ENCODE measurements at regions not wholly inside any gene's neighbourhood (a gene's known extent, or its start where the extent isn't known, plus 50 kb on each side); places are given as distances from the start of the nearest gene placed in this dataset.

DNA sequence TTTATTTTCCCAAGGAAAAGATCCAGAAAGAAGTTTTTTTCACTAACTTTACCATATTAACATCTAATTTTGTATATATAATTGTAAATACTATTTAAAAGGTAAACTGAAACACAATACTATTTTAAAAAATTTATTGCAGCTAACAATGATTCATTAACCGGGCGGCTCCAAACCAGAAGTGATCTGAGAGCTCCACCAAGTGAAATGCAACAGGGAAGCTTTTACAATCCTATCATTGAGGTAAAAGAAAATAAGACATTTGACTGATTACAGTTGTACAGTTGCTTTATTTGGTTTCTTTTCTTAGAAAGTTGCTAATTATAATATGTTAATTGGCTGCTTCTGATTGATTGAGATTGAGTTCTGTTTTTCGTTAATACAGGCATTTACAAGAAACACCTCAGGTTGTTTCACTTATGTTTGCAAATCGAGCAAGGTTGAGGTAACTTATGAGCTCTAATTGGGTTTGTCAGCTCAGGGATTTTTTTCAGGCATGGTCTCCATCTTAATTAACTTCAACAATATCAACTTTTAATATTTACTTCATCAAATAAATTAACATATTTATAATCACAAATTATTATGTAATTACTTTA is 220.2 kb upstream of the UGT8 start:
- H2BK20ac ChIP-seq (ENCODE audit: low read length) = no peak overlapping the region
- no peak overlapping the region for H2AK5ac ChIP-seq (ENCODE audit: low read depth, low read length)
- no peak overlapping the region for H2AFZ ChIP-seq (ENCODE audit: low read length)
- no peak overlapping the region for H4K91ac ChIP-seq (replicated peaks; ENCODE audit: insufficient read length, low read length)
- ChIA-PET CTCF (ENCODE audit: partially characterized antibody) (interaction anchor here (0.6 to 1.5 kb wide), 10 partner anchors 9 to 985 kb away, joined by 3 to 5 read pairs (median 4); no protein-coding TSS in a partner anchor), POLR2A (ENCODE audit: partially characterized antibody) (no interaction called here)
- H3K79me1 ChIP-seq (ENCODE audit: low read depth, low read length) = no peaks in the 10 kb centered on the region
- H4K8ac ChIP-seq (ENCODE audit: extremely low read depth, insufficient read depth, low read length) = no peak overlapping the region
- no peak overlapping the region for H4K5ac ChIP-seq (ENCODE audit: insufficient read length, low read depth, low read length)
- DNase-seq (ENCODE audit: low read depth in 1 of 2, low spot score in 2 of 2) (no peak), FAIRE-seq (no peak)
- H3K56ac ChIP-seq (replicated peaks; ENCODE audit: insufficient read length, low read depth, low read length) = no peak overlapping the region
- no peak overlapping the region for H3K4ac ChIP-seq (replicated peaks; ENCODE audit: insufficient read length, low read depth, low read length)
- no peaks in the 10 kb centered on the region for H3K79me2 ChIP-seq (ENCODE audit: control insufficient read depth in 1 of 2, insufficient read depth in 2 of 2, low read length in 2 of 2)
- H3K27me3 ChIP-seq (replicated peaks in 1 of 4; ENCODE audit: control insufficient read depth in 3 of 4, extremely low read depth in 1 of 4, insufficient read depth in 3 of 4, low read length in 3 of 4) = no peaks in the 10 kb centered on the region
- H3K36me3 ChIP-seq (ENCODE audit: control insufficient read depth in 2 of 4, insufficient read depth in 4 of 4, low read length in 3 of 4) = no peaks in the 10 kb centered on the region
- no peak overlapping the region for H3K14ac ChIP-seq (ENCODE audit: insufficient read length)
- no peak overlapping the region for H2BK15ac ChIP-seq (ENCODE audit: low read length)
- no peak overlapping the region for H3K18ac ChIP-seq (ENCODE audit: extremely low read depth, low read length)
- no peak overlapping the region for H2BK120ac ChIP-seq (replicated peaks; ENCODE audit: low read depth, low read length)
- no peak overlapping the region for H3K9ac ChIP-seq (replicated peaks in 1 of 4; ENCODE audit: extremely low read depth in 1 of 4, low read depth in 3 of 4, low read length in 3 of 4)
- no peak overlapping the region for H2BK12ac ChIP-seq (ENCODE audit: low read depth, low read length)
- WGBS, 2 experiments (ENCODE audit: extremely low coverage in 1 of 2, insufficient coverage in 1 of 2, insufficient read length in 1 of 2, insufficient replicate concordance in 2 of 2, low coverage in 1 of 2, low lambda C conversion rate in 2 of 2, missing lambda C conversion rate in 1 of 2) = 90% methylated on average over 4 of the region's 4 CpGs; no CpG with 5 or more reads in 1 of the 2 experiments
- no peak overlapping the region for H3K4me3 ChIP-seq (ENCODE audit: extremely low read depth in 1 of 4, insufficient read depth in 2 of 4, low read depth in 3 of 4, low read length in 4 of 4)
- no peak overlapping the region for H2BK5ac ChIP-seq (ENCODE audit: low read depth, low read length)
- no peaks in the 10 kb centered on the region for H3K9me3 ChIP-seq (ENCODE audit: insufficient read depth in 2 of 2, low read depth in 1 of 2, low read length in 1 of 2)
- H3K23me2 ChIP-seq (ENCODE audit: low read depth, low read length) = no peaks in the 10 kb centered on the region
- H3K27ac ChIP-seq (ENCODE audit: low read depth, low read length) = no peak overlapping the region
- H3K23ac ChIP-seq (ENCODE audit: insufficient read length) = no peak overlapping the region
- H3K4me2 ChIP-seq (ENCODE audit: insufficient read depth in 1 of 2, low read depth in 2 of 2, low read length in 2 of 2) = no peak overlapping the region
- no peaks in the 10 kb centered on the region for H3K4me1 ChIP-seq (replicated peaks in 1 of 4; ENCODE audit: control insufficient read depth in 3 of 4, insufficient read depth in 4 of 4, low read length in 3 of 4)
- no peaks in the 10 kb centered on the region for H4K20me1 ChIP-seq (replicated peaks in 1 of 2; ENCODE audit: control insufficient read depth in 1 of 2, insufficient read depth in 2 of 2, low read length in 2 of 2)
- TF ChIP-seq RAD21 (IDR thresholded peaks at IDR 0.05 in 1 of 2, conservative IDR thresholded peaks at IDR 0.05 in 1 of 2; ENCODE audit: low read depth in 2 of 2, low read length in 2 of 2) (peak; percentile 73 to 75), CHD1 (IDR thresholded peaks at IDR 0.05; ENCODE audit: low read depth, low read length) (no peak), SP1 (IDR thresholded peaks at IDR 0.05; ENCODE audit: low read depth, low read length) (no peak), RXRA (IDR thresholded peaks at IDR 0.05; ENCODE audit: insufficient read depth, low read depth, low read length) (no peak), HDAC6 (IDR thresholded peaks at IDR 0.05; ENCODE audit: low read depth, low read length) (no peak), TCF12 (IDR thresholded peaks at IDR 0.05; ENCODE audit: low read depth, low read length) (no peak), CBX8 (IDR thresholded peaks at IDR 0.05; ENCODE audit: borderline replicate concordance, low read depth, low read length) (no peak), NANOG (IDR thresholded peaks at IDR 0.05; ENCODE audit: insufficient read depth, low read depth, low read length, poor library complexity, severe bottlenecking) (no peak), HDAC2 (IDR thresholded peaks at IDR 0.05; ENCODE audit: borderline replicate concordance in 1 of 2, low read depth in 2 of 2, low read length in 2 of 2) (no peak)
- TF ChIP-seq, protein P1, sequence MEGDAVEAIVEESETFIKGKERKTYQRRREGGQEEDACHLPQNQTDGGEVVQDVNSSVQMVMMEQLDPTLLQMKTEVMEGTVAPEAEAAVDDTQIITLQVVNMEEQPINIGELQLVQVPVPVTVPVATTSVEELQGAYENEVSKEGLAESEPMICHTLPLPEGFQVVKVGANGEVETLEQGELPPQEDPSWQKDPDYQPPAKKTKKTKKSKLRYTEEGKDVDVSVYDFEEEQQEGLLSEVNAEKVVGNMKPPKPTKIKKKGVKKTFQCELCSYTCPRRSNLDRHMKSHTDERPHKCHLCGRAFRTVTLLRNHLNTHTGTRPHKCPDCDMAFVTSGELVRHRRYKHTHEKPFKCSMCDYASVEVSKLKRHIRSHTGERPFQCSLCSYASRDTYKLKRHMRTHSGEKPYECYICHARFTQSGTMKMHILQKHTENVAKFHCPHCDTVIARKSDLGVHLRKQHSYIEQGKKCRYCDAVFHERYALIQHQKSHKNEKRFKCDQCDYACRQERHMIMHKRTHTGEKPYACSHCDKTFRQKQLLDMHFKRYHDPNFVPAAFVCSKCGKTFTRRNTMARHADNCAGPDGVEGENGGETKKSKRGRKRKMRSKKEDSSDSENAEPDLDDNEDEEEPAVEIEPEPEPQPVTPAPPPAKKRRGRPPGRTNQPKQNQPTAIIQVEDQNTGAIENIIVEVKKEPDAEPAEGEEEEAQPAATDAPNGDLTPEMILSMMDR (IDR thresholded peaks at IDR 0.05; ENCODE audit: control extremely low read depth in 1 of 3, insufficient read depth in 1 of 3, low read depth in 1 of 3, low read length in 3 of 3) = peak in 2 of 3 experiments; percentile 37 to 44; a peak in 2 of 4 replicates

Data from H1 (cell line).